ENCODE measurements at regions not wholly inside any gene's neighbourhood (a gene's known extent, or its start where the extent isn't known, plus 50 kb on each side); places are given as distances from the start of the nearest gene placed in this dataset.

GRCh38 chr7:98719396-98719795 lies 102.3 kb downstream of the NPTX2 start:
- TF ChIP-seq POLR2A (IDR thresholded peaks at IDR 0.05): no peak
- no peak for TF ChIP-seq CTCF (IDR thresholded peaks at IDR 0.05)
- TF ChIP-seq POLR2AphosphoS5 (IDR thresholded peaks at IDR 0.05): no peak
- no peak for TF ChIP-seq EP300 (IDR thresholded peaks at IDR 0.05)
- H3K27me3 ChIP-seq: peaks cover 12% of the 10 kb centered on the region
- H3K27ac ChIP-seq: no peak overlapping the region
- no peaks in the 10 kb centered on the region for H3K36me3 ChIP-seq
- no peak overlapping the region for H3K4me3 ChIP-seq
- no peaks in the 10 kb centered on the region for H3K4me1 ChIP-seq
- H3K9me3 ChIP-seq: no peaks in the 10 kb centered on the region
- no peak for ATAC-seq
- WGBS, 2 donors (ENCODE audit: low coverage in 1 of 2): 79% methylated on average over 3 of the region's 8 CpGs; no CpG with 5 or more reads in 1 of the 2 donors

GRCh38 chr7:98722402-98722801 lies 105.3 kb downstream of the NPTX2 start:
- Histone ChIP-seq H3K4me1 (no peaks in the 10 kb centered on the region), H3K36me3 (no peaks in the 10 kb centered on the region), H3K27ac (no peak overlapping the region), H3K9me3 (no peaks in the 10 kb centered on the region), H3K4me3 (no peak overlapping the region), H3K27me3 (peaks cover 12% of the 10 kb centered on the region)
- no peak for TF ChIP-seq CTCF (IDR thresholded peaks at IDR 0.05)
- 36 to 37% methylated on average over 4 of the region's 4 CpGs for WGBS, 2 donors (ENCODE audit: low coverage in 1 of 2)
- ATAC-seq: no peak

- 40 to 79% methylated on average over 2 to 5 of the region's 6 CpGs for WGBS, 2 donors (ENCODE audit: low coverage in 1 of 2)
- no peak for ATAC-seq
- no peaks in the 10 kb centered on the region for H3K9me3 ChIP-seq
- no peaks in the 10 kb centered on the region for H3K4me1 ChIP-seq
- no peak overlapping the region for H3K27ac ChIP-seq
- no peaks in the 10 kb centered on the region for H3K36me3 ChIP-seq
- no peak overlapping the region for H3K4me3 ChIP-seq
- peaks cover 14% of the 10 kb centered on the region for H3K27me3 ChIP-seq
- TF ChIP-seq POLR2AphosphoS5 (IDR thresholded peaks at IDR 0.05) (no peak), EP300 (IDR thresholded peaks at IDR 0.05) (no peak), CTCF (IDR thresholded peaks at IDR 0.05) (no peak), POLR2A (IDR thresholded peaks at IDR 0.05) (no peak)
These were observed 107.5 kb downstream of the NPTX2 start for GRCh38 chr7:98724591-98724990.

GRCh38 chr7:98727146-98727709 lies 110.1 kb downstream of the NPTX2 start:
- 57% methylated on average over 6 to 7 of the region's 7 CpGs for WGBS, 2 donors (ENCODE audit: low coverage in 1 of 2)
- Histone ChIP-seq H3K36me3 (no peaks in the 10 kb centered on the region), H3K4me1 (no peaks in the 10 kb centered on the region), H3K9me3 (no peaks in the 10 kb centered on the region), H3K27ac (no peak overlapping the region), H3K4me3 (no peak overlapping the region), H3K27me3 (peaks cover 26% of the 10 kb centered on the region)
- no peak for ATAC-seq
- TF ChIP-seq POLR2A (IDR thresholded peaks at IDR 0.05): no peak
- no peak for TF ChIP-seq CTCF (IDR thresholded peaks at IDR 0.05)
- no peak for TF ChIP-seq EP300 (IDR thresholded peaks at IDR 0.05)
- TF ChIP-seq POLR2AphosphoS5 (IDR thresholded peaks at IDR 0.05): no peak

- no peak for ATAC-seq
- TF ChIP-seq POLR2A (IDR thresholded peaks at IDR 0.05) (no peak), POLR2AphosphoS5 (IDR thresholded peaks at IDR 0.05) (no peak), CTCF (IDR thresholded peaks at IDR 0.05) (no peak), EP300 (IDR thresholded peaks at IDR 0.05) (no peak)
- Histone ChIP-seq H3K27me3 (peaks cover 26% of the 10 kb centered on the region), H3K4me1 (no peaks in the 10 kb centered on the region), H3K27ac (no peak overlapping the region), H3K9me3 (peaks cover 0 to 9% (median 0%) of the 10 kb centered on the region in 3 donors), H3K36me3 (no peaks in the 10 kb centered on the region), H3K4me3 (no peak overlapping the region)
- WGBS, 2 donors (ENCODE audit: low coverage in 1 of 2): 72 to 73% methylated on average over 2 of the region's 3 CpGs
These were observed 111.5 kb downstream of the NPTX2 start for GRCh38 chr7:98728555-98728954.
